Ishikawa (cell line): ENCODE measurements at regions not wholly inside any gene's neighbourhood (a gene's known extent, or its start where the extent isn't known, plus 50 kb on each side); places are given as distances from the start of the nearest gene placed in this dataset.

Experiments
- CEBPB ChIP-seq: IDR thresholded peaks from 2 replicates; pipeline ENCODE4 v1.6.1; 2012
- CREB1 ChIP-seq: IDR thresholded peaks from 2 replicates; pipeline ENCODE4 v1.6.1; 2012; ENCODE audit warnings: low read depth
- EGR1 ChIP-seq: IDR thresholded peaks from 2 replicates; pipeline ENCODE4 v1.6.1; 2012
- EP300 ChIP-seq: IDR thresholded peaks from 2 replicates; pipeline ENCODE4 v1.6.1; 2012; ENCODE audit warnings: borderline replicate concordance
- RAD21 ChIP-seq: IDR thresholded peaks from 2 replicates; pipeline ENCODE4 v1.6.1; 2012; ENCODE audit warnings: low read depth
- TAF1 ChIP-seq: IDR thresholded peaks from 2 replicates; pipeline ENCODE4 v1.6.1; 2012; ENCODE audit warnings: low read depth, mild to moderate bottlenecking
- TEAD4 ChIP-seq: IDR thresholded peaks from 2 replicates; pipeline ENCODE4 v1.6.1; 2012
- USF1 ChIP-seq: IDR thresholded peaks from 2 replicates; pipeline ENCODE4 v1.6.1; 2012
- YY1 ChIP-seq: IDR thresholded peaks from 2 replicates; pipeline ENCODE4 v1.6.1; 2012; ENCODE audit warnings: low read depth
- ZBTB7A ChIP-seq: IDR thresholded peaks from 2 replicates; pipeline ENCODE4 v1.6.1; 2012; ENCODE audit warnings: low read depth
- TF ChIP-seq, protein P1 (sequence below): IDR thresholded peaks from 2 replicates; pipeline ENCODE4 v1.6.1; 2012; ENCODE audit warnings: low read depth, mild to moderate bottlenecking
- TF ChIP-seq, protein P2 (sequence below): IDR thresholded peaks from 2 replicates; pipeline ENCODE4 v1.6.1; 2012

GRCh38 chr6:14388371-14388770 lies 270.8 kb downstream of the CD83 start:
- no peak for TF ChIP-seq RAD21
- no peak for TF ChIP-seq TEAD4
- no peak for TF ChIP-seq EP300
- TF ChIP-seq EGR1: no peak
- TF ChIP-seq, protein P1, sequence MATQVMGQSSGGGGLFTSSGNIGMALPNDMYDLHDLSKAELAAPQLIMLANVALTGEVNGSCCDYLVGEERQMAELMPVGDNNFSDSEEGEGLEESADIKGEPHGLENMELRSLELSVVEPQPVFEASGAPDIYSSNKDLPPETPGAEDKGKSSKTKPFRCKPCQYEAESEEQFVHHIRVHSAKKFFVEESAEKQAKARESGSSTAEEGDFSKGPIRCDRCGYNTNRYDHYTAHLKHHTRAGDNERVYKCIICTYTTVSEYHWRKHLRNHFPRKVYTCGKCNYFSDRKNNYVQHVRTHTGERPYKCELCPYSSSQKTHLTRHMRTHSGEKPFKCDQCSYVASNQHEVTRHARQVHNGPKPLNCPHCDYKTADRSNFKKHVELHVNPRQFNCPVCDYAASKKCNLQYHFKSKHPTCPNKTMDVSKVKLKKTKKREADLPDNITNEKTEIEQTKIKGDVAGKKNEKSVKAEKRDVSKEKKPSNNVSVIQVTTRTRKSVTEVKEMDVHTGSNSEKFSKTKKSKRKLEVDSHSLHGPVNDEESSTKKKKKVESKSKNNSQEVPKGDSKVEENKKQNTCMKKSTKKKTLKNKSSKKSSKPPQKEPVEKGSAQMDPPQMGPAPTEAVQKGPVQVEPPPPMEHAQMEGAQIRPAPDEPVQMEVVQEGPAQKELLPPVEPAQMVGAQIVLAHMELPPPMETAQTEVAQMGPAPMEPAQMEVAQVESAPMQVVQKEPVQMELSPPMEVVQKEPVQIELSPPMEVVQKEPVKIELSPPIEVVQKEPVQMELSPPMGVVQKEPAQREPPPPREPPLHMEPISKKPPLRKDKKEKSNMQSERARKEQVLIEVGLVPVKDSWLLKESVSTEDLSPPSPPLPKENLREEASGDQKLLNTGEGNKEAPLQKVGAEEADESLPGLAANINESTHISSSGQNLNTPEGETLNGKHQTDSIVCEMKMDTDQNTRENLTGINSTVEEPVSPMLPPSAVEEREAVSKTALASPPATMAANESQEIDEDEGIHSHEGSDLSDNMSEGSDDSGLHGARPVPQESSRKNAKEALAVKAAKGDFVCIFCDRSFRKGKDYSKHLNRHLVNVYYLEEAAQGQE: no peak
- TF ChIP-seq TAF1: no peak
- TF ChIP-seq, protein P2, sequence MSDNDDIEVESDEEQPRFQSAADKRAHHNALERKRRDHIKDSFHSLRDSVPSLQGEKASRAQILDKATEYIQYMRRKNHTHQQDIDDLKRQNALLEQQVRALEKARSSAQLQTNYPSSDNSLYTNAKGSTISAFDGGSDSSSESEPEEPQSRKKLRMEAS: no peak
- no peak for TF ChIP-seq ZBTB7A
- no peak for TF ChIP-seq USF1
- TF ChIP-seq CEBPB: no peak
- TF ChIP-seq CREB1: no peak
- TF ChIP-seq YY1: no peak
